HepG2 (cell line): ENCODE measurements at regions not wholly inside any gene's neighbourhood (a gene's known extent, or its start where the extent isn't known, plus 50 kb on each side); places are given as distances from the start of the nearest gene placed in this dataset.

Experiments used
- GTF2F1 ChIP-seq: fragments of 150-350 bp; IDR thresholded peaks from 2 replicates; pipeline ENCODE4 v1.6.1; 2014; ENCODE audit warnings: low read length
- HMG20B ChIP-seq: conservative IDR thresholded peaks from 2 replicates; pipeline ENCODE4 v1.6.1; 2016; ENCODE audit warnings: missing genetic modification reagents, missing compliant biosample characterization
- ISX ChIP-seq: sonication (generic); formaldehyde crosslinking; conservative IDR thresholded peaks from 2 replicates; pipeline ENCODE4 v1.5.0; 2020; ENCODE audit warnings: missing genetic modification reagents
- MAFF ChIP-seq: IDR thresholded peaks from 2 replicates; pipeline ENCODE4 v1.6.1; 2011; ENCODE audit warnings: low read depth, low read length, improper control_type of control experiment
- NONO ChIP-seq, 2 experiments: fragments of 450-650 bp in 1 of 2; sonication (generic) in 1 of 2; formaldehyde crosslinking in 1 of 2; IDR thresholded peaks in 1 of 2; conservative IDR thresholded peaks in 1 of 2; 2 replicates each; pipeline versions ENCODE4 v1.6.1 to v1.8.0; 2017 to 2022; ENCODE audit warnings: mild to moderate bottlenecking in 1 of 2, missing genetic modification reagents in 1 of 2, moderate library complexity in 1 of 2
- PHF21A ChIP-seq: sonication (generic); formaldehyde crosslinking; IDR thresholded peaks from 2 replicates; pipeline ENCODE4 v1.5.0; 2020; ENCODE audit warnings: mild to moderate bottlenecking, missing genetic modification reagents
- PRDM15 ChIP-seq: sonication (generic); formaldehyde crosslinking; IDR thresholded peaks from 2 replicates; pipeline ENCODE4 v1.4.0; 2020; ENCODE audit warnings: missing genetic modification reagents
- PREB ChIP-seq: sonication (generic); formaldehyde crosslinking; IDR thresholded peaks from 2 replicates; pipeline ENCODE4 v1.4.0; 2020; ENCODE audit warnings: missing genetic modification reagents
- SP4 ChIP-seq: sonication (generic); formaldehyde crosslinking; IDR thresholded peaks from 2 replicates; pipeline ENCODE4 v1.8.1; 2023; ENCODE audit warnings: mild to moderate bottlenecking, missing genetic modification reagents
- SRSF4 ChIP-seq: fragments of 200-400 bp; formaldehyde crosslinking; IDR thresholded peaks from one replicate; pipeline ENCODE4 v1.6.1; 2018; ENCODE audit warnings: mild to moderate bottlenecking, low read depth, low read length, moderate library complexity; ENCODE audit not compliant: poor library complexity, severe bottlenecking
- SRSF9 ChIP-seq: fragments of 200-400 bp; formaldehyde crosslinking; IDR thresholded peaks from 2 replicates; pipeline ENCODE4 v1.6.1; 2018; ENCODE audit warnings: borderline replicate concordance, mild to moderate bottlenecking, low read depth, low read length; ENCODE audit not compliant: insufficient read depth, poor library complexity, severe bottlenecking
- TFDP2 ChIP-seq: sonication (generic); formaldehyde crosslinking; IDR thresholded peaks from 2 replicates; pipeline ENCODE4 v1.4.0; 2020; ENCODE audit warnings: missing genetic modification reagents
- TOPORS ChIP-seq: sonication (generic); formaldehyde crosslinking; IDR thresholded peaks from 2 replicates; pipeline ENCODE4 v1.8.0; 2023; ENCODE audit warnings: mild to moderate bottlenecking, missing genetic modification reagents
- ZBTB34 ChIP-seq: sonication (generic); formaldehyde crosslinking; IDR thresholded peaks from 2 replicates; pipeline ENCODE4 v1.8.0; 2022; ENCODE audit warnings: mild to moderate bottlenecking, missing genetic modification reagents
- ZHX1 ChIP-seq: sonication (generic); formaldehyde crosslinking; IDR thresholded peaks from 2 replicates; pipeline ENCODE4 v1.8.1; 2022; ENCODE audit warnings: low read depth, mild to moderate bottlenecking, missing genetic modification reagents
- ZNF670 ChIP-seq: sonication (generic); formaldehyde crosslinking; IDR thresholded peaks from 2 replicates; pipeline ENCODE4 v1.8.0; 2022; ENCODE audit warnings: mild to moderate bottlenecking, missing genetic modification reagents, borderline replicate concordance
- ZNF7 ChIP-seq: IDR thresholded peaks from 2 replicates; pipeline ENCODE4 v1.6.1; 2016; ENCODE audit warnings: missing biosample characterization, missing genetic modification reagents

GRCh38 chr6:7042654-7043545 is 64.9 kb upstream of the RREB1 start (continued):
- 0 out of 2 replicates have a peak, but pooled peaks have one; percentile 66 for TF ChIP-seq ZBTB34
- TF ChIP-seq HMG20B = peak; percentile 88
- TF ChIP-seq SRSF4 = no peak
- TF ChIP-seq MAFF = no peak
- TF ChIP-seq GTF2F1 = no peak
- TF ChIP-seq ZNF670 (CRISPR knock-in tag) = peak; percentile 92; the same call in 1 of the 2 replicates
- TF ChIP-seq ISX = no peak
- TF ChIP-seq NONO (IDR thresholded peaks at IDR 0.05) = no peak
- TF ChIP-seq NONO (CRISPR knock-in tag; conservative IDR thresholded peaks at IDR 0.05) = peak; percentile 76; the same call in 1 of the 2 replicates
- TF ChIP-seq TOPORS (CRISPR knock-in tag) = peak; percentile 95
- TF ChIP-seq PRDM15 (CRISPR knock-in tag) = 0 out of 2 replicates have a peak, but pooled peaks have one; percentile 9
- peak; percentile 79; the same call in 1 of the 2 replicates for TF ChIP-seq TFDP2 (CRISPR knock-in tag)
- no peak for TF ChIP-seq ZNF7
- no peak for TF ChIP-seq ZHX1
- peak; percentile 96 for TF ChIP-seq PHF21A
- no peak for TF ChIP-seq PREB (CRISPR knock-in tag)
- TF ChIP-seq SP4 (CRISPR knock-in tag) = peak; percentile 62; the same call in 1 of the 2 replicates
- no peak for TF ChIP-seq SRSF9
